ENCODE measurements at regions not wholly inside any gene's neighbourhood (a gene's known extent, or its start where the extent isn't known, plus 50 kb on each side); places are given as distances from the start of the nearest gene placed in this dataset.

- Histone ChIP-seq H3K27ac (ENCODE audit: low read length in 2 of 2) (no peak overlapping the region), H3K27me3 (replicated peaks in 1 of 4; ENCODE audit: control extremely low read depth in 1 of 4, control insufficient read depth in 3 of 4, insufficient read depth in 4 of 4, low read length in 3 of 4) (no peaks in the 10 kb centered on the region), H3K9me3 (ENCODE audit: control extremely low read depth in 1 of 3, control insufficient read depth in 2 of 3, insufficient read depth in 1 of 3, low read length in 2 of 3) (no peaks in the 10 kb centered on the region), H3K36me3 (replicated peaks in 1 of 2; ENCODE audit: control extremely low read depth in 1 of 2, control insufficient read depth in 1 of 2, extremely low read depth in 1 of 2, insufficient read depth in 2 of 2, low read length in 1 of 2) (no peaks in the 10 kb centered on the region), H3K4me1 (ENCODE audit: control insufficient read depth in 2 of 2, insufficient read depth in 2 of 2, low read length in 2 of 2) (no peaks in the 10 kb centered on the region), H3K4me2 (replicated peaks; ENCODE audit: low read depth, low read length, poor library complexity, severe bottlenecking) (no peak overlapping the region), H3K4me3 (ENCODE audit: control extremely low read depth in 1 of 5, extremely low read depth in 1 of 5, insufficient read depth in 1 of 5, low read depth in 2 of 5, low read length in 4 of 5) (no peak overlapping the region), H2AFZ (ENCODE audit: insufficient read depth, low read depth, low read length, poor library complexity, severe bottlenecking) (no peak overlapping the region), H3K9ac (ENCODE audit: low read length) (no peak overlapping the region), H3K79me2 (ENCODE audit: control insufficient read depth, insufficient read depth, low read length) (no peaks in the 10 kb centered on the region), H4K20me1 (ENCODE audit: control insufficient read depth, insufficient read depth, low read length, poor library complexity, severe bottlenecking) (no peaks in the 10 kb centered on the region)
- Mint-ChIP-seq H3K27me3 (peaks cover 5% of the 10 kb centered on the region), H3K4me1 (no peaks in the 10 kb centered on the region), H3K27ac (no peak overlapping the region), H3K9me3 (ENCODE audit: insufficient read depth) (no peaks in the 10 kb centered on the region), H3K4me3 (no peak overlapping the region)
- DNase-seq (no peak), ATAC-seq (ENCODE audit: low read depth) (no peak)
- 94% methylated on average over 8 of the region's 9 CpGs for WGBS (ENCODE audit: insufficient coverage)
- intact Hi-C loops (cut with micrococcal nuclease) = no loop called here
- TF ChIP-seq, protein P1, sequence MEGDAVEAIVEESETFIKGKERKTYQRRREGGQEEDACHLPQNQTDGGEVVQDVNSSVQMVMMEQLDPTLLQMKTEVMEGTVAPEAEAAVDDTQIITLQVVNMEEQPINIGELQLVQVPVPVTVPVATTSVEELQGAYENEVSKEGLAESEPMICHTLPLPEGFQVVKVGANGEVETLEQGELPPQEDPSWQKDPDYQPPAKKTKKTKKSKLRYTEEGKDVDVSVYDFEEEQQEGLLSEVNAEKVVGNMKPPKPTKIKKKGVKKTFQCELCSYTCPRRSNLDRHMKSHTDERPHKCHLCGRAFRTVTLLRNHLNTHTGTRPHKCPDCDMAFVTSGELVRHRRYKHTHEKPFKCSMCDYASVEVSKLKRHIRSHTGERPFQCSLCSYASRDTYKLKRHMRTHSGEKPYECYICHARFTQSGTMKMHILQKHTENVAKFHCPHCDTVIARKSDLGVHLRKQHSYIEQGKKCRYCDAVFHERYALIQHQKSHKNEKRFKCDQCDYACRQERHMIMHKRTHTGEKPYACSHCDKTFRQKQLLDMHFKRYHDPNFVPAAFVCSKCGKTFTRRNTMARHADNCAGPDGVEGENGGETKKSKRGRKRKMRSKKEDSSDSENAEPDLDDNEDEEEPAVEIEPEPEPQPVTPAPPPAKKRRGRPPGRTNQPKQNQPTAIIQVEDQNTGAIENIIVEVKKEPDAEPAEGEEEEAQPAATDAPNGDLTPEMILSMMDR (IDR thresholded peaks at IDR 0.05) = no peak
- TF ChIP-seq EZH2 (IDR thresholded peaks at IDR 0.05; ENCODE audit: borderline replicate concordance, insufficient read depth, low read depth, low read length, poor library complexity, severe bottlenecking) = no peak
- ChIA-PET CTCF (no interaction called here), POLR2A (no interaction called here)
Observed at GRCh38 chr1:36561361-36561724, 78.6 kb upstream of the CSF3R start.

DNA sequence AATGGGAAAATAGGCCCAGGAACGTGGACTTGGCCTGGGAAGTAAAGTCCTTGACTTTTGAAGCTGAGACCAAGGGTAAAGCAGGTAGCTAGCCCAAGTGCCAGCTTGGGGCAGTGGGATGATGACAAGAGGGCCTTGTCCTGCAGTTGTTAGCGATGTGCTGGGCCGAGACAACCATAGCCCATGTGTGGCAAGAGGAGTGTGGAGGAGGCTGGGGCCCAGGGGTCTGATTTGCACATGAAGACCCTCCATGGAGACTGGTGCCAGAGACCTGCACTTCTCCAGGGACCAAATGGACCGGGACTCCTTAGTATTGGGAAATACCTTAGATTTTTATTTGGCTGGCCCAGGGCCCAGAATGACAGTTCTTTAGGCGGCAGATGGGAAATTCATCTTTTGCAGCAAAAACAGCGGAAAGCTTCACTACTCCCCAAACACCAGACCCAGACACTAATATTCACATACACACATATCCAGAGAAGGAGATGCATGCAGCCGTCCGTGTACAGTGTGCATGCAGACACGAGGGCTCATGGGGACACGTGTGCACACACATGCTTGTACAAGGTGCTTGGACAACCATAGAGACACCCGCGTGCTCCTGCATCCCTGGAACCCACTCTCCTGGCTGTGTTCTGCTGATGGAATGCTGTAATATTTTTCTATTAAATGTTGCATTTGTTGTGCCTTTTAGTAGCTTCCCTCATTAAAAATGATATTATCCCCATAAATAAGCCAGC, 78.1 kb upstream of the CSF3R start:
- Histone ChIP-seq H4K20me1 (ENCODE audit: control insufficient read depth, insufficient read depth, low read length, poor library complexity, severe bottlenecking) (no peaks in the 10 kb centered on the region), H3K36me3 (replicated peaks in 1 of 2; ENCODE audit: control extremely low read depth in 1 of 2, control insufficient read depth in 1 of 2, extremely low read depth in 1 of 2, insufficient read depth in 2 of 2, low read length in 1 of 2) (no peaks in the 10 kb centered on the region), H3K27ac (ENCODE audit: low read length in 2 of 2) (no peak overlapping the region), H3K4me1 (ENCODE audit: control insufficient read depth in 2 of 2, insufficient read depth in 2 of 2, low read length in 2 of 2) (no peaks in the 10 kb centered on the region), H2AFZ (ENCODE audit: insufficient read depth, low read depth, low read length, poor library complexity, severe bottlenecking) (no peak overlapping the region), H3K9ac (ENCODE audit: low read length) (no peak overlapping the region), H3K27me3 (replicated peaks in 1 of 4; ENCODE audit: control extremely low read depth in 1 of 4, control insufficient read depth in 3 of 4, insufficient read depth in 4 of 4, low read length in 3 of 4) (no peaks in the 10 kb centered on the region), H3K4me2 (replicated peaks; ENCODE audit: low read depth, low read length, poor library complexity, severe bottlenecking) (no peak overlapping the region), H3K4me3 (ENCODE audit: control extremely low read depth in 1 of 5, extremely low read depth in 1 of 5, insufficient read depth in 1 of 5, low read depth in 2 of 5, low read length in 4 of 5) (no peak overlapping the region), H3K9me3 (ENCODE audit: control extremely low read depth in 1 of 3, control insufficient read depth in 2 of 3, insufficient read depth in 1 of 3, low read length in 2 of 3) (no peaks in the 10 kb centered on the region), H3K79me2 (ENCODE audit: control insufficient read depth, insufficient read depth, low read length) (no peaks in the 10 kb centered on the region)
- Mint-ChIP-seq H3K4me3 (no peak overlapping the region), H3K27ac (no peak overlapping the region), H3K9me3 (ENCODE audit: insufficient read depth) (no peaks in the 10 kb centered on the region), H3K27me3 (peaks cover 4% of the 10 kb centered on the region), H3K4me1 (no peaks in the 10 kb centered on the region)
- TF ChIP-seq, protein P1 (IDR thresholded peaks at IDR 0.05) = no peak
- TF ChIP-seq EZH2 (IDR thresholded peaks at IDR 0.05; ENCODE audit: borderline replicate concordance, insufficient read depth, low read depth, low read length, poor library complexity, severe bottlenecking) = no peak
- DNase-seq (no peak), ATAC-seq (ENCODE audit: low read depth) (no peak)
- ChIA-PET POLR2A (no interaction called here), CTCF (no interaction called here)
- intact Hi-C loops (cut with micrococcal nuclease) = no loop called here
- 90% methylated on average over 9 of the region's 12 CpGs for WGBS (ENCODE audit: insufficient coverage)

All from B cell (primary cell).